ENCODE measurements at regions not wholly inside any gene's neighbourhood (a gene's known extent, or its start where the extent isn't known, plus 50 kb on each side); places are given as distances from the start of the nearest gene placed in this dataset.

GRCh38 chr13:111572956-111573761, 252.7 kb downstream of the TEX29 start:
- TF ChIP-seq CTCF (IDR thresholded peaks at IDR 0.05 in 8 of 11, conservative IDR thresholded peaks at IDR 0.05 in 3 of 11) (no peak), POLR2AphosphoS5 (IDR thresholded peaks at IDR 0.05) (no peak), POLR2A (IDR thresholded peaks at IDR 0.05) (no peak)

Measured in spleen (tissue), 7 donors.